HG03196 (cell line): ENCODE measurements at regions not wholly inside any gene's neighbourhood (a gene's known extent, or its start where the extent isn't known, plus 50 kb on each side); places are given as distances from the start of the nearest gene placed in this dataset.

Experiments
- ATAC-seq: cut with Tn5 transposase; IDR thresholded peaks from one replicate; pipeline ENCODE4 v1.9.1; 2021; ENCODE audit not compliant: unreplicated experiment

GRCh38 chr18:78679031-78679430 lies 300.6 kb upstream of the SALL3 start:
- no peak for ATAC-seq

DNA sequence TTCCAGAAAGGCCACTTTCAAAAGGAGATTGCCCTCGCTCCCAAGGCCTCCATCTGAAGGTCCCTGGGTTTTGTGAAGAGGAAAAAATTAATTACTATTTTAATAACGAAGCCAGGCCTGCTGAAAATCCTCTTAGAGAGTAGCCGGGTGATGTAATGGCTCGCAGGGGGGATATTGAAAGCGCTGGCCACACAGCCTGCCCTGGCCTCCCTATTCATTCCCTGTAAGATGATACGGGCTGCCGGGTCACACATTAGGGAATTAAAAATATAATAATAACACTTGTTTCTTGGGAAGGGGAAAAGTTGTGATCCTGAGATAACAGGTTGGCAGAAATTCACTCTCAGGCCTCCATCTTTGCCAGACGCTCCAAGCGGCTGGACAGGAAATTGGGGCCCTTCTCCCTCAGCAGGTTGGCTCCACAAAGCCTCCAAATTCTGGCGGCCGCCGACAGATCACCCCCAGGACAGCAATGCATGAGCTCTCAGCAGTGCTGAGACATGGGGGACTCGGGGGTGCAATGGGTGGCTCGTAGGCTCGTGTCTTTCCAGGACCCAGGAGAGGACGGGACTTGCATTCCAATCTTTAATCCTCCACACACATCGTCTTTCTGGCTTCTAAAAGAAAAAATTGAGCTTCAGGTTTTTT lies 299.9 kb upstream of the SALL3 start:
- ATAC-seq: no peak

- ATAC-seq: no peak
Measured at GRCh38 chr18:78681396-78681795, 298.2 kb upstream of the SALL3 start.

DNA sequence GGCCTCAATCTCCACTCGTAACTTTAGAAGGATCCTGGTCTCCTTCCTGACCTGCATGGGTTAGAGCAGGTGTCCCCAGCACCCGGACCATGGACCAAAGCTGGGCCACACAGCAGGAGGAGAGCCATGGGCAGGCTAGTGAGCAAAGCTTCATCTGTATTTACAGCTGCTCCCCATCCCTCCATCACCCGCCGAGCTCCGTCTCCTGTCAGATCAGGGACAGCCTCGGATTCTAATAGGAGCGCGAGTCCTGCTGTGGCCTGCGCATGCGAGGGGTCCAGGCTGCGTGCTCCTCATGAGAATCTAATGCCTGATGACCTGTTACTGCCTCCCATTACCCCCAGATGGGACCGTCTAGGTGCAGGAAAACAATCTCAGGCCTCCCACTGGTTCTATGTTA lies 297.7 kb upstream of the SALL3 start:
- ATAC-seq: no peak

DNA sequence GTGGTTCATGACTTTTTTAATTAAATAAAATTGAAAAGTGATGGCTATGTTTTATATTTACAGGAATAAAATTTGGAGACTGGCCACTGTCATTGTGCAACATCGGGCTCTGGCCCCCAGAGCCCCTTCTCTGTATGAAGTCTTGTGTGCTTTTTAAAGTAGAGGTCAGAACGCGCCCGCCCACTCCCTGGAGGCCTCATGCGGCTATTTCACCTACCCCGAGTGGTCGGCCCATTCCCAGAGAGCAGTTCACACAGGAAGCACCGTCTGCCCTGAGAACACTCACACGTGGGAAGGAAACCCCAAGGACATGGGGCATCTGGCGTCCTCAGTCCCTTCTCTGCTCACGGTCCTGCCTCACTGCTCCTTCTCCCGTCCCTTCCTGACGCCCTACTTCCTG lies 296.9 kb upstream of the SALL3 start:
- ATAC-seq: no peak

GRCh38 chr18:78683191-78684010 lies 296.2 kb upstream of the SALL3 start:
- no peak for ATAC-seq

DNA sequence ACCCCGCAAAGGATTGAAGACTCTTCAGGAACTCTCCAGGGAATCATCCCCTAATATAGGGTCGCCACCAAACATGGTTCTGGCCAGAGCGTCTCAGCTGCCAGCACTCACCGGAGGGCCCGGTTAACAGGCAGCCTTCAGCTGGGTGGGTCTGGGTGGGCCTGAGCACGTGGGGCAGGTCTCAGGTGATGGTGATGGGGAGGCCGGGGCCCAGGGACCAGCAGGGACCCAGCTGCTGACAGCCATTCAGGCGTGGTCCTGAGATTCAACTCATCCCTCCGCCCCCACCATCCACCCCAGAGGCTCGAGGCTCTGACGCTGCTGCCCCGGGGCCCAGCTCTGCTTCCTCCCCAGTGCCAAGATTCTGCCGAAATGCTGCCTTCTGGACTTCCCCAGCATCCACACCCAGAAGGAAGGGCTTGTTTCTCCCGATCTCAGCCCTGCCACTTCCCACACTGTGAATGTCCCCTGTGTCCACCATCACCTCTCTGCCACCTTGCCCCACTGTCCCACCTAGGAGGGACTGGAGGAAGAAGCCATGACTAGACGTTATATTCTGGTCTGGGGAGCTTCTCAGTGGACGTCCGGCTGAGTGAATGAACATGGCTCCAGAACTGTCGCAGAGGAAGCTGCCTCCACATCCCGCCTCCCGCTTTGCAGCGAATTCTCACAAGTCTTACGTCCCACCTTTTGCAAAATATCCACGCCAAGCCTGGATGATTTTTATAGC lies 294.2 kb upstream of the SALL3 start:
- no peak for ATAC-seq

DNA sequence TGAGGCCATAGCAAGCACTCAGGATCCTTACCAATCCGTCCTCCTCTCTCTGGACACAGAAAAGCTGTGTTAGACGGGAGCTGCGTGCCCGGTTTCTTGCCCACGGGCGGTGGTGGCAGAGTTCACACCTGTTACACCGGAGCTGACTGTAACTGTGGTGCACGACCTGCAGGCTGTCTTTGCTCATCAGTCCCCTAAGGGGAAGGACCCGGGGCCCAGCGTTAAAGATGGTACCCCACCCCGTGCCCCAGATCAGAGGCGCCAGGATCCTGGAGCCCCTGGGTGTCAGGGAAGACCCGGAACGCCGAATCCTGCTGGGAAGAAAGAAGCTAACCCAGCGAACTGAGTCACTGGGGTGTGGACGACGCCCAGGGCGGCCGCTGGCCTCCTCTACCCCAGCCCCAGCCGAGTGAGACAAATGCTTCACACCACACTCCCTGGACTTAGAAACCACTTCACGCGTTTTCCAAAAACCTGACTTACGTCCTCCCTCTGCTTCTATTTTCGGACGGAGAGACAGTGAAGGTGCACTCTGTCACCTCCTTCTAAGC lies 293.6 kb upstream of the SALL3 start:
- ATAC-seq: no peak

- no peak for ATAC-seq
Measured at GRCh38 chr18:78686976-78687685, 292.5 kb upstream of the SALL3 start.

GRCh38 chr18:78687736-78688135 lies 291.9 kb upstream of the SALL3 start:
- ATAC-seq: no peak

- no peak for ATAC-seq
Measured at GRCh38 chr18:78688249-78688648, 291.4 kb upstream of the SALL3 start.

- no peak for ATAC-seq
Measured at GRCh38 chr18:78688916-78689315, 290.7 kb upstream of the SALL3 start.

GRCh38 chr18:78689606-78690005 lies 290.0 kb upstream of the SALL3 start:
- no peak for ATAC-seq

DNA sequence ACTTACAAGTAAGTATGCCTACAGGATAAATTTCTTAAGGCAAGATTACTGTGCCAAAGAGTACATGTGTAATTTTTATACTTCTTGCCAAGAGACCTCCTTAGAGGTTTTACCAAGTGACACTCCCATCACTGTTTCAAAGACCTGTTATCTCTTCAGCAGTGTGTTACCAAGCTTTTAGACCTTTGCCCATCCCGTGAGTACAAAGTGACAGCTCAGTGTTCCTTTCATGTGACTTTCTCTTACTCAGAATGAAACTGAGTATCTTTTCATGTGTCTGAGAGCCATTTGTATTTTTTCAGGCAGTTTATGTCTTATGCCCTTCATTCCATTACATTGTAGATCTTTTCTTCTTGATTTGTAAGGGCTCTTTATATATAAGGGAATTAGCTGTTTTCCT lies 287.5 kb upstream of the SALL3 start:
- ATAC-seq: no peak

GRCh38 chr18:78693429-78693828 lies 286.2 kb upstream of the SALL3 start:
- ATAC-seq: no peak

GRCh38 chr18:78696698-78697435 lies 282.8 kb upstream of the SALL3 start:
- no peak for ATAC-seq

DNA sequence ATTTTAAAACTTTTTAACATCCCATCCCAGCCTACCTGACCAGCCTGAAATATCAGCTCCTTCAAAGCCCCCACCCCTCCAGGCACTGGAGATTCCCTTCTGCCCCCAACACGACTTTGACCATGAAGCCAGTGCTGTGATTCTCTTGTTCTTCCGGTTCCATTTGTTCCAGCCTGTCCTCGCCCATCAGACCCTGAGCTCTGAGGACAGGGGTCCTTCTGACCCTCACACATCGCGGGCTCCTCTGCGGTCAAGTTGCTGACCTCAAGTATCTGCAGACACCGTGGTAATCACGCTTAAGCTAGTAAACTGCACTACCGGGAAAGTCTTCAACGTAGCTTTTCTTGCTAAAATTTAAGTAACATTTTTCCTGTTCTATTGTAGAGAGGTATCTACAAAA lies 282.2 kb upstream of the SALL3 start:
- no peak for ATAC-seq

GRCh38 chr18:78698914-78699313 lies 280.7 kb upstream of the SALL3 start:
- no peak for ATAC-seq

DNA sequence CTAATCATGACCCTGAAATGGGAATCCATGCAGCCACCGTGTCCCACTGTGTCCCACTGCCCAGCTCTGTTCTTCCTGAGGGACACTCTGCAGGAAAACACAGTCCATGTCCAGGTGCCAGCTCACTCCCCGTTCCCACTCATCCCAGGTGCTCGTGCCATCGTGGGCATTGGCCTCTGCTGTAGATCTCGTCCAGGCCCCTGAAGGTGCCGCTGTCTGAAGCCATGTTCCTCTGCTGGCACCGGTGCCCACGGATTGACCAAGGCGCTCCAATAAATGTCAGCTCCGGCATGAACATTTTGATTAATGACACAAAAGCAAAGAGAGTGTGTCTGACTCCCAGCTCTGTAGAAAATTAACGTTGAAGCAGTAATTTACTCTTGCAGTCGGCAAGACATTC lies 280.1 kb upstream of the SALL3 start:
- no peak for ATAC-seq

DNA sequence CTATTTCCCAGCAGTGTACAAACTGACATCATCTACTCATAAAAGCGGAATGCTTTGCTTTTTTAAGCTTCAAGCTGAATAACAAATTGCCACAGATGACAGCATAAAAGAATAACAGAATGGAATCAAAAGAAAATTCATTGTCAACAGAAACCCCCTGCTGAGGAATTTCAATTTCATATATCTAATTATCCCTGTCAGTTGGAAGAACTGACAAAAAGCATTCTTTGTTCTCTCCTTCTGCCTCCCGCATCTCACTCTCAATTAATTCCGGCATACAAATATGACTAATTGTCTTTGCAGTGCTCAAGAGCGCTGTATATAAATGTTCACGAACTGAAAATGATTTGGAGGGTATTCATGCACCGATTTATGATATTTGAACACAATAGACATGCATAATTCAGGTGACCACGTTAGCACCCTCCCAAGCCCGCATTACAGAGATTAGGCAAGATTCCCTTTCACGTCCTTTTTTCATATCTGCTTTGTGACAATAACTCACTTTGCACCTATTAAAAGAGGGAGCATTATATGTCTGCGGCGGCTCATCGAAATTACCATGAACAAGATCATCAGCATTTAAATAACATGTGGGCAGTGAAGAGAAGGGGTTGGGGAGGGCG lies 277.7 kb upstream of the SALL3 start:
- ATAC-seq: no peak
